Kidney epithelial cell (primary cell): ENCODE measurements at regions not wholly inside any gene's neighbourhood (a gene's known extent, or its start where the extent isn't known, plus 50 kb on each side); places are given as distances from the start of the nearest gene placed in this dataset.
A peak's percentile ranks its signal among the peaks of the same experiment; 100 is the strongest.
"Not testable (repeated sequence)": the region's sequence is repeated elsewhere in the genome, so short reads cannot be mapped to it uniquely, and the experiment has no call there.

Experiments used
- DNase-seq: peaks from one replicate; pipeline ENCODE4 v3.0.0-alpha.2; 2010; ENCODE audit warnings: low read depth
- H3K27me3 ChIP-seq: 2 replicates; pipeline ENCODE4 v1.6.0; 2011; ENCODE audit warnings: low read length; ENCODE audit not compliant: control insufficient read depth, insufficient read depth
- H3K36me3 ChIP-seq: 2 replicates; pipeline ENCODE4 v1.5.1; 2011; ENCODE audit warnings: low read length; ENCODE audit not compliant: control insufficient read depth, insufficient read depth
- H3K4me3 ChIP-seq: 2 replicates; pipeline ENCODE4 v1.5.1; 2011; ENCODE audit warnings: low read depth, mild to moderate bottlenecking, control low read depth, low read length
- TF ChIP-seq, protein P1 (sequence below): IDR thresholded peaks from 2 replicates; pipeline ENCODE4 v1.5.1; 2011; ENCODE audit warnings: mild to moderate bottlenecking, moderate library complexity, low read length, control low read depth, inconsistent platforms; ENCODE audit not compliant: insufficient read depth, poor library complexity, severe bottlenecking

GRCh38 chr1:112146201-112146715 lies 156.8 kb upstream of the KCND3 start:
- no peak for DNase-seq
- Histone ChIP-seq H3K4me3 (no peak overlapping the region), H3K36me3 (no peaks in the 10 kb centered on the region), H3K27me3 (no peaks in the 10 kb centered on the region)
- TF ChIP-seq, protein P1, sequence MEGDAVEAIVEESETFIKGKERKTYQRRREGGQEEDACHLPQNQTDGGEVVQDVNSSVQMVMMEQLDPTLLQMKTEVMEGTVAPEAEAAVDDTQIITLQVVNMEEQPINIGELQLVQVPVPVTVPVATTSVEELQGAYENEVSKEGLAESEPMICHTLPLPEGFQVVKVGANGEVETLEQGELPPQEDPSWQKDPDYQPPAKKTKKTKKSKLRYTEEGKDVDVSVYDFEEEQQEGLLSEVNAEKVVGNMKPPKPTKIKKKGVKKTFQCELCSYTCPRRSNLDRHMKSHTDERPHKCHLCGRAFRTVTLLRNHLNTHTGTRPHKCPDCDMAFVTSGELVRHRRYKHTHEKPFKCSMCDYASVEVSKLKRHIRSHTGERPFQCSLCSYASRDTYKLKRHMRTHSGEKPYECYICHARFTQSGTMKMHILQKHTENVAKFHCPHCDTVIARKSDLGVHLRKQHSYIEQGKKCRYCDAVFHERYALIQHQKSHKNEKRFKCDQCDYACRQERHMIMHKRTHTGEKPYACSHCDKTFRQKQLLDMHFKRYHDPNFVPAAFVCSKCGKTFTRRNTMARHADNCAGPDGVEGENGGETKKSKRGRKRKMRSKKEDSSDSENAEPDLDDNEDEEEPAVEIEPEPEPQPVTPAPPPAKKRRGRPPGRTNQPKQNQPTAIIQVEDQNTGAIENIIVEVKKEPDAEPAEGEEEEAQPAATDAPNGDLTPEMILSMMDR = no peak

- DNase-seq, H3K27me3 ChIP-seq, H3K4me3 ChIP-seq, H3K36me3 ChIP-seq: not testable (repeated sequence)
Measured at GRCh38 chr1:112160214-112160613, 170.7 kb upstream of the KCND3 start.

DNA sequence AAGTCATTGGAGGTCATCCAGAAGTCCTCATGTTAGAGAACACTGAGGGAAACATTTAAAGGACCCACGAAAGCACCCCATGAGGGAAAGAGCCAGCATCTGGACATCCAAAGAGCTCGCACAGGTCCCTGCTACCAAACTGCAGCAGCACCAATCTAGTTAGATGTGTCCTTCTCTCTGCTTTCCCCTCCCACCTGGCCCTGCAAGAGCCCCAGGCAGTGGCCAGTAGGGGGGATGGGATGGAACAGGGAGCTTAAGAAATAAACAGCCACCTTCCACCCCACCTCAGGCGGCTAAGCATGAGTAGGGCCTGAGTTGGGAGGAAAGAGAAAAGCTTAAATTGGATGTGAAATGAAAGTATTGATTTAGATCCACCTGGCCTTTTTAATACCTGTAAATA lies 175.9 kb upstream of the KCND3 start:
- DNase-seq = no peak
- Histone ChIP-seq H3K4me3 (no peak overlapping the region), H3K27me3 (no peaks in the 10 kb centered on the region), H3K36me3 (no peaks in the 10 kb centered on the region)
- TF ChIP-seq, protein P1 = no peak

GRCh38 chr1:112169517-112169916 lies 180.0 kb upstream of the KCND3 start:
- TF ChIP-seq, protein P1 = no peak

DNA sequence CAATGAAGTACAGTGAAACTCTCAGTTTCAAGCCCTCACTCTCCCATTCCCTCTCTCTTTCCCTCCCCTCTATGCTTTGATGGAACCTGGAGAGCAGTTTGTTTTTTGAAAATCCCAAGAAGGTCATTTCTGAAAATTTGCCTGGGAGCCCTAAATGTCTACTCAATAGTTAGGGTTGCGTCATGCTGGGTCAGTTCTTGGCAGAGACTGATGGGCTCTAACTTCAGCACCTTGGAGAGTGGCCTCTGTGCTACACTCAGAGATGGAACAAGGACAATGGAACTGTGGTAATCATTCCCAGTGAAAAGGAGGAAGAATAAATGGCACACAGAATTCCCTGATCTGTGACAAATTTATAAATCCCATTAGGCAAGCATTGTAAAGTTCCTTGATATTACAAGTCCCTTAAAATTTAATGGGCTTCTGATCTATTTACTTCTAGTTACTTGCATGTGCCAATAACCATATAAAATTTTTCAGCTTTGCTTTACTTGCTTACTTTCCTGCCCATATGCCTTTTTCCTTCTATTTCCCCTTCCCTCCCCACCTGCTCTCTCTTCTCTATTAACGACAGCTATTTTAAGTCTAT lies 182.9 kb upstream of the KCND3 start:
- peak; percentile 9 for DNase-seq
- TF ChIP-seq, protein P1 = no peak
- Histone ChIP-seq H3K36me3 (no peaks in the 10 kb centered on the region), H3K27me3 (no peaks in the 10 kb centered on the region), H3K4me3 (no peak overlapping the region)

More at GRCh38 chr1:112169517-112169916, 180.0 kb upstream of the KCND3 start:
- no peaks in the 10 kb centered on the region for H3K36me3 ChIP-seq
- no peaks in the 10 kb centered on the region for H3K27me3 ChIP-seq
- no peak overlapping the region for H3K4me3 ChIP-seq
- no peak for DNase-seq

- DNase-seq = no peak
- H3K27me3 ChIP-seq = no peaks in the 10 kb centered on the region
- no peaks in the 10 kb centered on the region for H3K36me3 ChIP-seq
- H3K4me3 ChIP-seq = no peak overlapping the region
- TF ChIP-seq, protein P1 = no peak
Measured at GRCh38 chr1:112177314-112177713, 187.8 kb upstream of the KCND3 start.
